HepG2 (cell line): ENCODE measurements at regions not wholly inside any gene's neighbourhood (a gene's known extent, or its start where the extent isn't known, plus 50 kb on each side); places are given as distances from the start of the nearest gene placed in this dataset.
A peak's percentile ranks its signal among the peaks of the same experiment; 100 is the strongest.

ENCODE experiments used
- ATF3 ChIP-seq: sonication (generic); formaldehyde crosslinking; IDR thresholded peaks from 2 replicates; pipeline ENCODE4 v1.4.0; 2020; ENCODE audit warnings: missing genetic modification reagents
- CTCF ChIP-seq: sonication (generic); formaldehyde crosslinking; IDR thresholded peaks from 2 replicates; pipeline ENCODE4 v1.5.0; 2020; ENCODE audit warnings: mild to moderate bottlenecking, missing genetic modification reagents, moderate library complexity
- DPF2 ChIP-seq: sonication (generic); formaldehyde crosslinking; IDR thresholded peaks from 2 replicates; pipeline ENCODE4 v1.4.0; 2020; ENCODE audit warnings: mild to moderate bottlenecking, low read depth, missing genetic modification reagents, borderline replicate concordance
- EHMT2 ChIP-seq: fragments of 200-600 bp; sonication (generic); IDR thresholded peaks from 2 replicates; pipeline ENCODE4 v1.7.0; 2017; ENCODE audit warnings: antibody characterized with exemption, low read depth, low read length, borderline replicate concordance
- JUNB ChIP-seq: sonication (generic); formaldehyde crosslinking; IDR thresholded peaks from 2 replicates; pipeline ENCODE4 v1.8.0; 2022; ENCODE audit warnings: missing genetic modification reagents, mild to moderate bottlenecking, borderline replicate concordance
- KLF9 ChIP-seq: IDR thresholded peaks from 2 replicates; pipeline ENCODE4 v1.6.1; 2016; ENCODE audit warnings: low read depth
- PREB ChIP-seq: sonication (generic); formaldehyde crosslinking; IDR thresholded peaks from 2 replicates; pipeline ENCODE4 v1.4.0; 2020; ENCODE audit warnings: missing genetic modification reagents
- PTBP1 ChIP-seq: fragments of 200-400 bp; formaldehyde crosslinking; IDR thresholded peaks from 2 replicates; pipeline ENCODE4 v1.6.1; 2018; ENCODE audit warnings: low read length, low read depth; ENCODE audit not compliant: poor library complexity, severe bottlenecking
- SOX5 ChIP-seq: IDR thresholded peaks from 2 replicates; pipeline ENCODE4 v1.6.1; 2016; ENCODE audit warnings: borderline replicate concordance
- TAF15 ChIP-seq: fragments of 200-400 bp; formaldehyde crosslinking; IDR thresholded peaks from one replicate; pipeline ENCODE4 v1.6.1; 2018; ENCODE audit warnings: mild to moderate bottlenecking, low read depth, low read length; ENCODE audit not compliant: poor library complexity, severe bottlenecking
- ZBTB34 ChIP-seq: sonication (generic); formaldehyde crosslinking; IDR thresholded peaks from 2 replicates; pipeline ENCODE4 v1.8.0; 2022; ENCODE audit warnings: mild to moderate bottlenecking, missing genetic modification reagents
- ZNF407 ChIP-seq: sonication (generic); formaldehyde crosslinking; IDR thresholded peaks from one replicate; pipeline ENCODE4 v1.5.1; 2020; ENCODE audit warnings: mild to moderate bottlenecking, missing genetic modification reagents; ENCODE audit errors: not compliant biosample characterization
- ZNF605 ChIP-seq: sonication (generic); formaldehyde crosslinking; IDR thresholded peaks from 2 replicates; pipeline ENCODE4 v1.8.0; 2022; ENCODE audit warnings: mild to moderate bottlenecking, missing genetic modification reagents
- ZNF703 ChIP-seq: sonication (generic); formaldehyde crosslinking; IDR thresholded peaks from 2 replicates; pipeline ENCODE4 v1.5.1; 2020; ENCODE audit warnings: missing genetic modification reagents, mild to moderate bottlenecking, moderate library complexity, borderline replicate concordance
- ZNF749 ChIP-seq: sonication (generic); formaldehyde crosslinking; IDR thresholded peaks from 2 replicates; pipeline ENCODE4 v1.8.0; 2022; ENCODE audit warnings: mild to moderate bottlenecking, missing genetic modification reagents, moderate library complexity, borderline replicate concordance

- TF ChIP-seq ZNF407 (CRISPR knock-in tag) (no peak), SOX5 (peak; percentile 73), ZNF605 (CRISPR knock-in tag) (peak; percentile 88), ZNF703 (peak; percentile 17; the same call in 1 of the 2 replicates), KLF9 (CRISPR knock-in tag) (no peak; the same call in 1 of the 2 replicates), PTBP1 (no peak), CTCF (peak; percentile 97), ZBTB34 (no peak; the same call in none of the 2 replicates), EHMT2 (0 out of 2 replicates have a peak, but pooled peaks have one; percentile 56), DPF2 (CRISPR knock-in tag) (peak; percentile 88), ATF3 (peak; percentile 93), TAF15 (no peak), PREB (no peak), ZNF749 (peak; percentile 55; the same call in 1 of the 2 replicates), JUNB (peak; percentile 76; the same call in 1 of the 2 replicates)
Measured at GRCh38 chr17:68759343-68760140, 158.4 kb upstream of the FAM20A start (continued).
